Ureter (tissue), 1 donor: ENCODE measurements at regions not wholly inside any gene's neighbourhood (a gene's known extent, or its start where the extent isn't known, plus 50 kb on each side); places are given as distances from the start of the nearest gene placed in this dataset.
"Not testable (repeated sequence)": the region's sequence is repeated elsewhere in the genome, so short reads cannot be mapped to it uniquely, and the experiment has no call there.

Experiments used
- DNase-seq: peaks from one replicate; pipeline ENCODE4 v3.0.0-alpha.2; 2020; ENCODE audit warnings: low spot score
- donor health status: DM: yes; HTN: yes; CAD: no.

DNA sequence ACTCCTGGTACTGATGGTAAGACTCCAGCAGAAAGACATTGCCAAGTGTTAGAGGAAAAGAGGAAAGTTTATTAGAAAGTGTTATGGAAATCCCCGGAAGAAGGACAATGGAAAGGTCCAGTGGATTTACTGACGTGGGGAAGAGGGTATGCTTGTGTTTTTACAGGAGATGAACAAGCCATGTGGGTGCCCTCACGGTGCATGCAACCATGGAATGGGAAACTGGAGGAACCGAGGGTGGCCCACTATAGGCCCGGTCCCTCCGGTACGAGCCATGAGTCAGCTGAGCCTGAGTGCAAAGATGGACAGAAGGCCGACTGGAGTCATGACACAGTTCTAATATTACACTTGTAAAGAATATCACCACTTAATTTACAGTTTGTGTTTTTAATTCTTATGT is 123.3 kb upstream of the ZCCHC13 start:
- no peak for DNase-seq

DNA sequence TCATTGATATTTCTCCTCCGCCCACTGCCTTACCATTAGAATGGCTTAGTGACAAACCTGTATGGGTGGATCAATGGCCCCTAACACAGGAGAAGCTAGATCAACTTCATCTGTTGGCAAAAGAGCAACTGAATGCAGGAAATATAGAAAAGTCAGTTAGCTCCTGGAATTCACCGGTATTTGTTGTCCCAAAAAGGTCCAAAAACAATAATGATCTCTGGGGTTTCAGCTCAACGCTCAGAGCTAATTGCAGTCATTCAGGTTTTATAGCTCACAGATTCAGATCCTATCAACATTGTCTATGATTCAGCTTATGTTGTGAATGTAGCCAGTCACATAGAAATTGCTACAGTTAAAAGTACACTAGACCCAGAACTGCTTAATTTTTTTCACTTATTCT is 124.0 kb upstream of the ZCCHC13 start:
- no peak for DNase-seq

DNA sequence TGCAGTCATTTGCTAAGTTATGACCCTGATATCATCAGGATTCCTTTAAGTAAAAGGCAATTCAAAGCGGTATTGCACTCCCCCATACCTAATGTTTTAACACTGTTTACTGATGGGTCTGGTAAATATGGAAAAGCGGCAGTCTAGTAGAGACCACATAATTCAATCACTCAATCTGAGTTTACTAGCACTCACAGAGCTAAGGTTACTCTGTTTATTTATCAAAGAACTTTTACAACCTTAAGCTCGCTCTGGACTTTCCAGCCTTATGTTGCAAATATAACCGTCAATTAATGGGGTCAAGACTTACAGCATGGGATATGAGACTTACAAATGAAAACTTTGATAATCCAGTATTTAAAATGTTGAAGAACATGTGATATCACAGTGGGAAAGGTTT is 124.5 kb upstream of the ZCCHC13 start:
- DNase-seq, result no peak

DNA sequence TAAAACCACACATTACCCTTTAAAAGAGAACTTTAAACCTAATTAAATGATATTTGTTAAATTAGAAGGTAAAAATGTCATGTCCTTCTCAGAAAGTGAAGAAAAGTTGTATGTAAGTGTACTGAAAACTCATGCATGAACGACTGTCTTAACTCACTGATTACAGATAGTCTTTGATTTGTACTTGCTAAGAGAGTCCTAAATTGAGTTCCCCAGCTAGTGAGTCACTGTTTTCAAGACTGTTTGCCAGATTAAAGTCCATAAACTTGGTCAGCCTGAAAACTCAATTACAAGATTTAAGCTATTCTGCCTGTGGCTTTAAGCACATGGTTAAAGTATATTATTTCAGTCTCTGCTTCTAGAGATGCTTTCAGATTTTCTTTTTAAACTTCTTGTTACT is 124.9 kb upstream of the ZCCHC13 start:
- no peak for DNase-seq

DNA sequence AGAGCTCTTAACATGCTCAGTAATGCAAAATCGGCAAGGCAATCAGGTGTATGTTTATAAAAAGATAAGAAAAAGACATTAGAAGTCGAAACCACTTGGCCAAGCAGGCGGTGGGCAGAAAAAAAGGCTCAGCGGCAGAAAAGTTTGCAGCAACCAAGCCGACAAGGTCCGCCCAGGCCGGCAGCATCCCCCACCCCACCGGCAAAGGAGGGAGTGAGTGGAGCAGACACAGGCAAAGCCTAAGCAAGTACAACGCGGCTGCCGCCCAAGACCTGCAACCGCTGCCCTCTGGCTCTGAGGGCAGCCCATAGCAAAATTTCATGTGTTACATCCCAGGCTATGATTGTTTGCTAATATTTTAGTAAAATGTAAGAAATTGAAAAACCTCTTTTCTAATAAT is 125.4 kb upstream of the ZCCHC13 start:
- DNase-seq, result no peak

DNA sequence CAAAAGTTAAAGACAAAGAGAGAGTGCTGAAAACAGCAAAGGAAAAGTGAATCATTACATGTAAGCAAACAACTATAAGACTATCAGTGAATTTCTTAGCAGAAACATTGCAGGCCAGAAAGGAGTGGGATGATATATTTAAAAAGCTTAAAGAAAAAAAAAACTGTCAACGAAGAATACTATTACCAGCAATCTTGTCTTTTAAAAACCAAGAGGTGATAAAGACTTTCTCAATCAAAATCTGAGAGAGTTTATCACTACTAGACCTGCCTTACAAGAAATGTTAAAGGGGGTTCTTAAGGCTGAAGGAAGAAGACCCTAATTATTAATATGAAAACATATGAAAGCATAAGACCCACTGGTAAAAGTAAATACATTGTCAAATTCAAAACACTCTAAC is 132.5 kb upstream of the ZCCHC13 start:
- no peak for DNase-seq

DNA sequence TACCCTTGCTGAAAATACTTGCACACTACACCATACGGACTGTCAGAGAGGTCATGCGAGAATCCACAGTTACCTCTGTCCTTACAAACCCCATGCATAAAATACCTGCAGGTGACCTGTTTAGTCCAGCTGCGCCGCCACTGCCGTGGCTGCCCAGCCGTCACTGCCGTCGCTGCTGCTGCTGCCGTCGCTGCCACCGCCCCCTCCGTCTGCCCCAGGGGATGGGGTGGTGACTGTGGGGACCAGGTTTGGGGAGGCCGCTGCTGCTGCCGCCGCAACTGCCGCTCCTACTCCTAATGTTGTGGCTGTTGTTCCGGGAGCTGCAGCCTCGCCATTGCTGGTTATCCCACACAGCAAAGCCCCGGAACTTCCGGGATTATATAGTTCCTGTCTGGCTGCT is 141.8 kb upstream of the ZCCHC13 start:
- no peak for DNase-seq

DNA sequence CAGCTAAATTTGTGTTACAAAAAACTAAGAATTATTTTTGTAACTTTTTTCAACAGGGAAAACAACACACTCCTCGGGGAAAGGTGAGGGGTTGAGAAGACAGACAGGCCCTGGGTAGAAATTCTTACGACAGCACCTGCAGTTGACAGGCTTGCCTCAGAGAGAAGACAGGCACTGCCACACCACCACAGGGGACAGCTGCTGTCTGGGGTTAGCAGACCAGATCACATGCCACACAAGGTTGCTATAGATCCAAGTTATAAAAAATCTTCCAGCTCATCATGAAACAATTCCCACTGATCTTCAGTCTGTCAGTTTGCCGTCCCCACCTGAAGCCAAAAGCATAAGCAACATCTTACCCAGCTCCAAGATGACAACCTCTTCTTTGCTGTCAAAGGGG is 143.2 kb upstream of the ZCCHC13 start:
- DNase-seq, result no peak

DNA sequence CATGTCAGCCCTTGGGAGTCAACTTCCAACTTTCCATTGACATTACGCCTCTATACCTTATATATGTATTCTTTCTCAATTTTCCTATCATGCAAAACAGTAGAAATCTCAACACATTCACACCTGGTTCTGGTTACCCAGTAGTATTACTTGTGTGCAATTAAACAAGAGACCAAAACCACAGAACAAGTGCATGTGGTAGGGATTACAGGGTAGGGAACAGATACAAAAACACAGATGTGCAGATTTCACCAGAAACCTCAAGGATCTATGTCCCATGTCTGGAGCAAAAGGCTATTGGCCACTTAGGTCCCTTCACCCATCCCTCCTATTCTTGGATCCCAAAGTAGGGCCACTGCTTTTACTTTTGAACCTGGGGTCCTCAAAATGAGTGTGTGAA is 143.6 kb upstream of the ZCCHC13 start:
- no peak for DNase-seq

DNA sequence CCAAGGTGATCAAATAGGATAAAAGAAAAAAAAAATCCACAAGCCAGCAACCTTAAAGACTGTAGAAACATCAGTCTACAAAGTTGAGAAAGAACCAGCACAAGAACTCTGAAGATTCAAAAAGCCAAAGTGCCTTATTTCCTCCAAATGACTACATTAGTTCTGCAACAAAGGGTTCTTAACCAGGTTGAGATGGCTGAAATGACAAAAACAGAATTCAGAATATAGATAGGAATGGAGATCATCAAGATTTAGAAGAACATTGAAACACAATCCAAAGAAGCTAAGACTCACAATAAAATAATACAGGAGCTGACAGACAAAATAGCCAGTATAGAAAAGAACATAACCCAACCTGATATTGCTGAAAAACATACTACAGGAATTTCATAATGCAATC is 156.5 kb upstream of the ZCCHC13 start:
- DNase-seq, result no peak

DNA sequence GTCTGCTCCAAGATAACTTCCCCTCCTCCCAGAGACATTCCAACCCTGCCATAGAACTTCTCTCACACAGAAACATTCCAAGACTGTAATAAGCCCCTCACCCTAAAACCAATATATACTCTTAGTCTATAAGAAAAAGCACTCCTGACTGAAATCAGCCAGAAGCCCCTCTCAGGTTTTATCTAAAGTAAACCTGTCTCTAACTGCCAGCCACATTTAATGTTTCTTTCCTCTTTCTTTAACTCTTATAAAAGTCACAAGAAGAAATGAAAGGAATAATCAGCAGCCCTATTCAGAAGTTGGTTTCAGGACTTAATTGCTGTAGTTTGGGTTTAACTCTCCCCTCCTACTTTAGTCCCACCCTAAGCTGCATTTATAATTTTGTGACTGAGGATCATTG is 165.0 kb upstream of the ZCCHC13 start:
- no peak for DNase-seq

DNA sequence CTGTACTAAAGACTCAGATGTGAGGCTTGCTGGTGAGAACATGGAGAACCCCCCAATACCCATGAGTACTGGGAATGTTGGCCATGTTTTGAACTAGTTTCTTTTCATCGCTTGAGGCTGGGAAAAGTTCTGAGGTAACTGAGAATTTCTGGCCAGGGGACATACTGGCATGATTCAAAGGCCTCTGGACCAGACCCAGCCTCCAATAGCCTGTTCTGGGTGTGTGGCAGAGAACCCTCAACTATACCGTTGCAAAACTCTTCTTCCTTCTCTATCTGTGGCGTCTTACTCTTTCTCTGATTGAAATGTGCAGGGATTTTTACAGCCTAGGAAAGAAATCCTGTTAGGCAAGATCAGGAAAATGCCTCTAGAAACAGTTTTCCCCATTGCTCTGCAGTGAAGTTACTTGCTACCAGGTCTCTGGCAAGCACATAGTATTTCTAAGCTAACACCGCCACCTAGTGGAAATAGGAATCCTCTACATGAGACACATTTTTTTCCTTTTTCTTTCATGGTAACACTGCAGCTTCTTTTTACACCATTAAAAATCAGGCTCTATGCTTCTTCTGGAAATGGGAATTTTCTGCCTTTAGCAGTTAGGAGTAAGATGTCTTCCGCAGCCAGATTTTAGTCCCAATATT is 170.7 kb upstream of the ZCCHC13 start:
- DNase-seq, result no peak

DNA sequence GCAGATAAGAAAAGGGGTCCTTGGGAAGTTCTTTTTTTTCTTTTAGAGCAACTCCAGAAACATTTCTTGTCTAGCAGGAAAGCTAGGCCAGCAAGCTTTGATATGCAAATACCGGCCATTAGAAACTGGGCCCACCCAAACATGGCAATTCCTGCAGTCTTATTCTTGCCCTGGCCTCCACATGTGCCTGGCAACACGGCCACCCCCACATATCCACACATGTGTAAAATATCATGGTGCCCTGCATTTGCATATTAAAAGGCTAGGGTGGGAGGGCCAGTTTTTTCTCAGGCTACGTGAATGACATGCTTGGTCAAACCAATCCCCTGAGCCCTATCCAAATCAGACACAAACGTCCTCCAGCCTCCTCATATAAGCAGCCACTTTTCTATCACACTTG is 171.7 kb upstream of the ZCCHC13 start:
- no peak for DNase-seq

DNA sequence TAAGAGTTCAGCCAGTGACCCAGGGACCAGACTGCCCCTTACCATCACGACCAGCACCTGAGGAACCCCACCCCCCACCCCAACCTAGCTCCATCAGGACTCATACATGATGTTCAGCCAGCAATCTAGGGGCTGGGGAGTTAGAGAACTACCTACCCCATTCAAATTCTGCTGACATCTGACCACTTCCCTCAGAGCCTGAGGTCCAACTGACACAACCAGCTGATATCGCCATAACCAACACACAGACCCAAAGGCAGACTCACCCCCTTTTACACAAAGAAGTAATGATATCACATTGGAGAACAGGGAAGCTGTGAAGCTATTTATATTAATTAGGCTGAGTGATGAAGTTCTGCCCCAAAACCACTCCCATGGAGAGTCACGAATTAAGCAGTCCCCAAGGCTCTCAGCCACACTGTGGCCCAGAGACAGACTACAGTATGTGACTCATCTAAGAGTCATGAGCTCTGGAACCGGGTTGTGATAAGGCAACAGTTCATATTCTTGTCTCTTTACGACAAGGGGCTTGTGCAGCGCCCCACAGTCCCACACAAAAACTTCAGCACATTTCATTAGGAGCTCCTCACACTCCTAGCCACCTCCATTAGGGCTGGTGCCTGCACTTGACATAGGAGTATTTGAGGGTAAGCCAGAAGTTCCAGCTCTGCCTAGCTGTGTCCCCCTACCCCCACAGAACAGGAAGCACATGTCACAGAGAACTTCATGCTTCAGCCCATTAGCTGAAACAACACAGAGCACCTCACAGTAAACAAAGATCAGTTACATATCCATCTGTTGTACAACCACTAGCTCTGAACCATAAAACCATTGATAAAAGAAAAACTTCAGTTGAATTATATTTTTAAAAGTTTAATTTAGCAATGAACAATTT is 184.7 kb upstream of the ZCCHC13 start:
- DNase-seq, result no peak

DNA sequence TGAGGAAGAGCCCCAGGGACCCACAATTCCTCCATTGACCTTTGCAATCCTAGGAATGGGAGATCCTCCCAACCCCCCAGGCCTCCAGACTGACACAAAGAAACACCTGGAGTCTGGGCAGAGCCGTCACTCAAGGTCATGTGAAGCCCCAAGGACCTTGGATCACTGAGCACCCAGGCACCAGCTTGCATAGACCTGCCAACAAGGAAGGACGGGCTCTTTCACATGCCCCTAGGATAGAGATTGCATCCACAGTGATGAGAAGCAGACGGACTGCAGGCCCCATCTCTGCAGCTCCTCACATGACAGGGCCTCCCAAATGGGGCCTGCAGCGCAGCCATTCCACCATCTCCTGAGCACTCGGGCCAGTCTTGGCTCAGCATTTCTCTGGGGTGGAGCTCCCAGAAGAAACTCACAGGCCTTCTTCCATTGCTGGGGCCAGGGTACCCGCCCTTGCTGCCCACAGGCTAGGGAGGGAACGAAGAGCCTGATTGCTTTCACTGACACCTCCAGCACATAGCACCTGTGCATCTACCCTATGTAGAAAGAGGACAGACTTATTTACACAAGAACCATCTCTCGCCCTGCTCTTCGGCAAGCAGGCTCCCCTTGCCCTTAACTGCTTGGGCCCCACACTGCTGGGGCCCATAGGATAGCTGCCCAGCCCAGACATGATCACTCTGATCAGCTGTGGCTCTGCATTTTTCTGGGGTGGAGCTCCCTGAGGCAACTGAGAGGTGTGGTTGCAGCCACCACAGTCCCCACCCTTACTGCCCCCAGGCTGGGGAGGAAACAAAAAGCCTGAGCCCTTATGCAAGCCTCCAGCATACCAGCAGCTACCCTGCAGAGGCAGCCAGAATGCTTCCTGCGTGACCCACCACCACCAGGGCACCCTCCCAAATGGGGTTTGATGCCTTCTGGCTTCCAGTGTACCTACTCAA is 185.7 kb upstream of the ZCCHC13 start:
- no peak for DNase-seq

DNA sequence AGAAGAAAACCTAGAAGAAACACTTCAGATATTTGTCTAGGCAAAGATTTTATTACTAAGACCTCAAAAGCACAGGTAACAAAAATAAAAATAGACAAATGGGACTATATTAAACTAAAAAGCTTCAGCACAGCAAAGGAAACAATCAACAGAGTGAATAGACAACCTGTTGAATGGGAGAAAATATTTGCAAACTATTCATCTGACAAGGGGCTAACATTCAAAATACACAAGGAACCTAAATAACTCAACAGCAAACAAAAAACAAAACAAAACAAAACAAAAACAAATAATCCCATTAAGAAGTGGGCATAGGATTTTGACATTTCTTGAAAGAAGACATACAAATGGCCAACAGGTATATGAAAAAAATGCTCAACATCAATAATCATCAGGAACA is 192.7 kb upstream of the ZCCHC13 start:
- no peak for DNase-seq

DNA sequence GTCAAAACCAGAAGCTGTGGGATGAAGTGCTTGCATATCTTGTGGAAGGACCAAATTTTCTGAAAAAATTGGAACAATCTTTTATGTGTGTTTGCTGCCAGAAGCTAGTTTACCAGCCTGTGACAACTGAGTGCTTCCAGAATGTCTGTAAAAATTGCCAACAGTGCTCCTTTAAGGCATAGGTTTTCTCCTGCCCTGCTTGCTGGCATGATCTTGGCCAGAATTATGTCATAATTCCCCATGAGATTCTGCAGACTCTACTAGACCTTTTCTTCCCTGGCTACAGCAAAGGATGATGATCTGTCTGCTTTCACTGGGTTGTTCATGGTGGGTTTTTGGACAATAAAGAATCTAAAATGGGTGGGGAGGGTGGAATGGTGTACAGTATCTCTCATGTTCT is 196.3 kb upstream of the ZCCHC13 start:
- no peak for DNase-seq

DNA sequence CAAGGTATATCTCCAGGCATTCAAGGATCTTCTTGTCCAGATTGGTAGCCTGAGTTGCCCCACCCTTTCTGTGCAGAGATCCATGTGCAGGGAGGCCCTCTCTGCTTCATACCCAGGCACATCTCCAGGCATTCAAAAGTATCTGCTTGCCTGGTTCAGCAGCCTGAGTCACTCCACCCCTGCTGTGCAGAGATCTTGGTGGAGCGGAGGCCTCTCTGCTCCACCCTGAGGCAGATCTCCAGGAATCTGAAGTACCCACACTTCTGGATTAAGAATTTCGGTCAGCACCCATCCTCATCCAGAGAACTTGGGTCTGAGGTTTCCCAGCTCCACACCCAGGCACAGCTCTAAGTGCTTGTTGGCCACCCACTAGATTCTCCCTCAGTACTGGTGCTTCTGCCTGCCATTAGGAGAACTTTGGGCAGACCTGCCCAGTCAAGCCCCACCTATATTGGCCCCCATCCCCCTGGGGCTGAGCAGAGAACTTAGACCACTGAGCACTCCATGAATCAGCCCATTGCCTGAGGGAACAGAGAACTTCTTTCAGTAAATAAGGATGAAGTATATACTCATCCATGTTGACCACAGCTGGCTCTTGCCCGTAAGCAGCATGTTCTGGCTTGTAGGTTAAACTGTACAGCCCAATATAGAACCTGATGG is 199.5 kb upstream of the ZCCHC13 start:
- DNase-seq, result no peak

DNA sequence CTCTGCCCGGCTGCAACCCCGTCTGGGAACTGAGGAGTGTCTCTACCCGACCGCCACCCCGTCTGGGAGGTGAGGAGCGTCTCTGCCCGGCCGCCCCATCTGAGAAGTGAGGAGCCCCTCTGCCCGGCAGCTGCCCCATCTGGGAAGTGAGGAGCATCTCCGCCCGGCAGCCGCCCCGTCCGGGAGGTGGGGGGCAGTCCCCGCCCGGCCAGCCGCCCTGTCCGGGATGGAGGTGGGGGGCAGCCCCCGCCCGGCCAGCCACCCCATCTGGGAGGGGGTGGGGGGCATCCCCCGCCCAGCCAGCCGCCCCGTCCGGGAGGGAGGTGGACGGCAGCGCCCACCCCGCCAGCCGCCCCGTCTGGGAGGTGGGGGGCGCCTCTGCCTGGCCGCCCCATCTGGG is 205.6 kb upstream of the ZCCHC13 start:
- not testable (repeated sequence) for DNase-seq

DNA sequence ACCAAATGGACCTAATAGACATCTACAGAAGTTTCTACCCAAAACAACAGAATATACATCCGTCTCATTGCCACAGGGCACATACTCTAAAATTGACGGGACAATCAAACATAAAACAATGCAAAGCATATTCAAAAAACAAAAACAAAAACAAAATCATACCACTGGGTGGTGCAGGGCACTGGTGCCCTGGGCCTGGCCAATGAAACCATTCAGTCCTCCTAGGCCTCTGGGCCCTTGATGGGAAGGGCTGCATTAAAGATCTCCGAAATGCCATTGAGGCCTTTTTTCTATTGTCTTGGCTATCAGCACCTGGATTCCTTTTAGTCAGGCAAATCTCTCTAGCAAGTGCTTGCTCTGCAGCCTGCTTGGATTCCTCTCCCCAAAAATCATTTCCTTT is 213.9 kb upstream of the ZCCHC13 start:
- DNase-seq, result no peak

DNA sequence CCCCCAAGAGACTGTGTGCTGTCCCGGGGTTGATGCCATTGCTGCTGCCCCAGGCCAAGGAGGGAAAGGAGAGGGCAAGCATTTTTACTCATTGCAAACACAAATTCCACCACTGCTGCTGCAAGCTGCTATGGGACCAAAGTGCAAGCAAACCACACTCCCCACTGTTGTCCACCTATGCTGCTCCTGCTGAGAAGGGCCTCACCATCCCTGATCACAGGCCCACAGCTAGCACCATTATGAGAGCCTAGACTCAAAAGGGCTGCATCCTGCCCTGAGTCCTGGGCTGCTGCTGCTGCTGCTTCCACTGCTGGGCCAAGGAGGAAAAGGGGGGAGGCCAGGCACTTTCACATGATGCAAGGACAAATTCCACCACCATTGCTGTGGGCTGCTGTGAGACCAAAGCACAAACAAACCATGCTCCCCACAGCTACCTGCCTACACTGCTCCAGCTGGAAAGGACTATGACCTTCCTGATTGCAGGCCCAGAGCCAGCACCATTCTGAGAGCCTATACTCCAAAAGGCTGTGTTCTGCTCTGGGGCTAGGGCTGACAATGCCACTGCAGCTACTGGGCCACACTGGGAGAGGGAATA is 218.2 kb upstream of the ZCCHC13 start:
- DNase-seq, result no peak

DNA sequence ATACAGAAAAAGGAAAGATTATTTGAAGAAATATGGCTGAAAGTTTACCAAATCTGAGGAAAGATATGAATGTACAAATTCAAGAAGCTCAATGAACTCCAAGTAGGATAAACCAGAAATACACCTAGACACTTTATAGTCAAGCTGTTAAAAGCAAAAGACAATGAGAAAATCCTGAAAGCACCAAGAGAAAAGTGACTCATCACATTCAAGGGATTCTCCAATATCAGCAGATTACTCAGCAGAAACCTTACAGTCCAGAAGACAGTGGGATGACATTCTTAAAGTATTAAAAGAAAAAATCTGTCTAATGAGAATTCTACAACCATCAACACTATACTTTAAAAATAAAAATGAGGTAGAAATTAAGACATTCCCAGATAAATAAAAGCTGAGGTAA is 223.8 kb upstream of the ZCCHC13 start:
- DNase-seq, result no peak
